Activated CD4-positive, alpha-beta memory T cell treated with anti-CD3 and anti-CD28 coated beads for 36 hours (primary cell): ENCODE measurements at regions not wholly inside any gene's neighbourhood (a gene's known extent, or its start where the extent isn't known, plus 50 kb on each side); places are given as distances from the start of the nearest gene placed in this dataset.
"Not testable (repeated sequence)": the region's sequence is repeated elsewhere in the genome, so short reads cannot be mapped to it uniquely, and the experiment has no call there.

ENCODE experiments used
- CTCF ChIA-PET: fragments of 350-600 bp; sonication (Branson Sonifier 250); formaldehyde crosslinking; loops from one replicate; lab custom pipeline; 2021; ENCODE audit warnings: antibody characterized with exemption, inconsistent platforms; lab: Charles Lee
- POLR2A ChIA-PET: fragments of 350-600 bp; sonication (Branson Sonifier 250); formaldehyde crosslinking; loops from one replicate; lab custom pipeline; 2021; ENCODE audit warnings: antibody characterized with exemption; lab: Charles Lee
- DNase-seq: peaks from one replicate; pipeline ENCODE4 v3.0.0-alpha.2; 2020
- H3K27ac Mint-ChIP-seq: one replicate; pipeline ENCODE4 v1.8.0; 2021; ENCODE audit warnings: mixed read lengths
- H3K27me3 Mint-ChIP-seq: one replicate; pipeline ENCODE4 v1.8.0; 2021; ENCODE audit warnings: mixed read lengths
- H3K36me3 Mint-ChIP-seq: one replicate; pipeline ENCODE4 v1.8.0; 2021; ENCODE audit warnings: mixed read lengths
- H3K4me1 Mint-ChIP-seq: one replicate; pipeline ENCODE4 v1.8.0; 2021; ENCODE audit warnings: low read depth, mixed read lengths
- H3K4me3 Mint-ChIP-seq: one replicate; pipeline ENCODE4 v1.8.0; 2021; ENCODE audit warnings: mild to moderate bottlenecking, mixed read lengths
- H3K9me3 Mint-ChIP-seq: one replicate; pipeline ENCODE4 v1.8.0; 2021; ENCODE audit warnings: mixed read lengths
- intact Hi-C: fragments of 100-400 bp; cut with micrococcal nuclease; formaldehyde crosslinking; loops from one replicate; pipeline ENCODE4 v1.15.1; 2023

DNA sequence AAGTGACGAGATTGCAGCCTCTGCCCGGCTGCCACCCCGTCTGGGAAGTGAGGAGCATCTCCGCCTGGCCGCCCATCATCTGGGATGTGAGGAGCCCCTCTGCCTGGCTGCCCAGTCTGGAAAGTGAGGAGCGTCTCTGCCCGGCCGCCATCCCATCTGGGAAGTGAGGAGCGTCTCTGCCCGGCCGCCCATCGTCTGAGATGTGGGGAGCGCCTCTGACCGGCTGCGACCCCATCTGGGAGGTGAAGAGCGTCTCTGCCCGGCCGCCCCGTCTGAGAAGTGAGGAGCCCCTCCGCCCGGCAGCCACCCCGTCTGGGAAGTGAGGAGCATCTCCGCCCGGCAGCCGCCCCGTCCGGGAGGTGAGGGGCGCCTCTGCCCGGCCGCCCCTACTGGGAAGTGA lies 456.9 kb downstream of the NXPH1 start:
- CTCF ChIA-PET, H3K27me3 Mint-ChIP-seq, H3K36me3 Mint-ChIP-seq, POLR2A ChIA-PET, H3K4me1 Mint-ChIP-seq, H3K9me3 Mint-ChIP-seq, H3K27ac Mint-ChIP-seq, intact Hi-C loops, H3K4me3 Mint-ChIP-seq, DNase-seq: not testable (repeated sequence)

GRCh38 chr7:8893775-8894174 lies 460.4 kb downstream of the NXPH1 start:
- CTCF ChIA-PET, result no interaction called here
- H3K4me3 Mint-ChIP-seq, result no peak overlapping the region
- intact Hi-C loops, result no loop called here
- no peaks in the 10 kb centered on the region for H3K4me1 Mint-ChIP-seq
- POLR2A ChIA-PET, result no interaction called here
- DNase-seq, result no peak
- H3K9me3 Mint-ChIP-seq, result peaks cover 11% of the 10 kb centered on the region
- H3K27me3 Mint-ChIP-seq, result no peaks in the 10 kb centered on the region
- H3K27ac Mint-ChIP-seq, result no peak overlapping the region
- no peaks in the 10 kb centered on the region for H3K36me3 Mint-ChIP-seq

GRCh38 chr7:8906396-8907075 lies 473.1 kb downstream of the NXPH1 start:
- ChIA-PET CTCF (no interaction called here), POLR2A (no interaction called here)
- H3K27me3 Mint-ChIP-seq, result no peaks in the 10 kb centered on the region
- H3K4me3 Mint-ChIP-seq, result no peak overlapping the region
- intact Hi-C loops, result no loop called here
- no peak for DNase-seq
- no peaks in the 10 kb centered on the region for H3K4me1 Mint-ChIP-seq
- peaks cover 4% of the 10 kb centered on the region for H3K9me3 Mint-ChIP-seq
- no peaks in the 10 kb centered on the region for H3K36me3 Mint-ChIP-seq
- no peak overlapping the region for H3K27ac Mint-ChIP-seq

DNA sequence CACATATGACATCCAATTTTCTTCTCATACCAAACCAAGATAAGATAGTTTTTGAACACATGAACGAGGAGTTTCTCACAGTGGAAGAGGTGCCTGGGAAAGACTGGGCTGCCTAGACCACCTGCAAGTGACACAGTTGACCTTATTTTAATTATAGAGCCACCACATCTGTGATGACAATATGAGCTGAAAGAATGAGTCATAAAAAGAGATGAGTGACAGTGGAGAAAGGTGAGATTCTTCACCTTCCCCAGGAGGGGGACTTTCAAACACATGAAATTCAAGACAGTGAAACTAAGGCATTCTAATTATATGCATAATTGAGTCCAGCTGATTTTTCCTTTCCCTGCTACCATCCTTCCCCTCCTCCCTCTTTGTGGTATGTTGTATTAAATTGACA lies 475.5 kb downstream of the NXPH1 start:
- CTCF ChIA-PET, result no interaction called here
- Mint-ChIP-seq H3K9me3 (peaks cover under 1% of the 10 kb centered on the region), H3K4me3 (no peak overlapping the region), H3K27me3 (no peaks in the 10 kb centered on the region), H3K27ac (no peak overlapping the region), H3K36me3 (no peaks in the 10 kb centered on the region), H3K4me1 (no peaks in the 10 kb centered on the region)
- DNase-seq, result no peak
- POLR2A ChIA-PET, result interaction anchor here (0.6 kb wide), 1 partner anchor 23 kb away, joined by 5 read pairs; no protein-coding TSS in a partner anchor
- intact Hi-C loops, result no loop called here

DNA sequence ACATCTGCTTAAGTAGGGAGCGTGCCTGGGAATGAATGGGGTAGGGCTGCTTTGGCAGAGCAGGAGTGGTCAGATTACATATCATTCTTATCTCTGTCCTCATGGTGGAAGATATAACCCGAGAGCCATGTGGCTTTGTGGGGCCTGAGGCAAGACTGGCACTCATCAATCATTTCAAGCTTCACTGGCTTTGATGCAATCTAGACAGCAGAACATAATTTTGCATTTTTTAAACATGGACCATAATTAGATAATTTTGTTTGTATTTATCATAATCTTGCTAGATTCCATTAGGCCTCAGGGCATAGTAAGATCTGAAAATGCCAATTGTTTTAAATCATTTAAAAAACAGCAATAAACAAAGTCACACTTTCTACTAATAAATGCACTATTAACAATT lies 480.3 kb downstream of the NXPH1 start:
- H3K4me1 Mint-ChIP-seq, result no peaks in the 10 kb centered on the region
- no peak overlapping the region for H3K27ac Mint-ChIP-seq
- no peak for DNase-seq
- H3K4me3 Mint-ChIP-seq, result no peak overlapping the region
- H3K27me3 Mint-ChIP-seq, result no peaks in the 10 kb centered on the region
- H3K36me3 Mint-ChIP-seq, result no peaks in the 10 kb centered on the region
- no peaks in the 10 kb centered on the region for H3K9me3 Mint-ChIP-seq
- CTCF ChIA-PET, result no interaction called here
- intact Hi-C loops, result no loop called here
- POLR2A ChIA-PET, result no interaction called here

DNA sequence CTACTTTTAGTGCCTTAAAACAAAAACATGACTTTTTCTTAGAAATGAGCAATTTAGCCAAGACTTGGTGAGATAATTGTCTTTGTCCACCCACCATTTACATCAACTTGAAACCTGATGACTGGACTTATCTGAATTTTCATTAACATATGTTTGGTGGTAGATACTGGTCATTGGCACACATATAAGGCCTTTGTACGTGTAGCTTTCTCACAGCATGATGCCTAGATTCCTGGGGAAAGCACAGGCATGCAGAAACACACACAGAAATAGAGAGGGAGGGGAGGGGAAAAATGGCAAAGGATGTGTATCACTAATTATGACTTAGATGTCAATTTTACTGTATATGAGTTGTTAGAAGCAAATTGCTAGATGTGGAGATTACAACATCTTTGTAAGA lies 488.4 kb downstream of the NXPH1 start:
- no peak for DNase-seq
- intact Hi-C loops, result no loop called here
- H3K27me3 Mint-ChIP-seq, result no peaks in the 10 kb centered on the region
- no peaks in the 10 kb centered on the region for H3K4me1 Mint-ChIP-seq
- H3K36me3 Mint-ChIP-seq, result no peaks in the 10 kb centered on the region
- H3K4me3 Mint-ChIP-seq, result no peak overlapping the region
- CTCF ChIA-PET, result no interaction called here
- POLR2A ChIA-PET, result no interaction called here
- no peak overlapping the region for H3K27ac Mint-ChIP-seq
- H3K9me3 Mint-ChIP-seq, result peaks cover 4% of the 10 kb centered on the region

DNA sequence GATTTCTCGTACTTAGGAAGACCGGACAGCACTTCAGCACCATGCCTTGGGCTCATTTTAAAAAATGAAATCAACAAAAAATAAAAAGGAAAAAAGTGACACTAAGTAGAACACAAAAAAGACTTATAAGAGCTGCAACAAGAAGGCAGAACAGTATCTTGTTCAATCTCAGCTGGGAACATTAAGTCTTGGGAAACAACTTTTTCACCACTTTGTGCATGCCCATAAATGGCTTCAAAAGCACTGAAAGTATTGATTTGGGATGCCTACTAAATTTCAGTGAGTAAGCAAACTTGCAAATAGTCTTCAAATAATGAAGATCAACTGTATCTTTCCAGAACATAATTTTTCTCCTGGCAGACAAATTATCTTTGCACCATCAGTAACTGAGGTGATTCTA lies 489.3 kb downstream of the NXPH1 start:
- Mint-ChIP-seq H3K36me3 (no peaks in the 10 kb centered on the region), H3K9me3 (peaks cover 4% of the 10 kb centered on the region)
- DNase-seq, result no peak

GRCh38 chr7:8923164-8923806 lies 489.9 kb downstream of the NXPH1 start:
- Mint-ChIP-seq H3K27me3 (no peaks in the 10 kb centered on the region), H3K4me1 (no peaks in the 10 kb centered on the region), H3K4me3 (no peak overlapping the region), H3K27ac (no peak overlapping the region), H3K9me3 (peaks cover 4% of the 10 kb centered on the region), H3K36me3 (no peaks in the 10 kb centered on the region)
- CTCF ChIA-PET, result no interaction called here
- intact Hi-C loops, result no loop called here
- POLR2A ChIA-PET, result no interaction called here
- DNase-seq, result no peak

More for the DNA sequence above, 489.3 kb downstream of the NXPH1 start:
- H3K27me3 Mint-ChIP-seq, result no peaks in the 10 kb centered on the region
- ChIA-PET POLR2A (no interaction called here), CTCF (no interaction called here)
- H3K4me1 Mint-ChIP-seq, result no peaks in the 10 kb centered on the region
- intact Hi-C loops, result no loop called here
- H3K4me3 Mint-ChIP-seq, result no peak overlapping the region
- no peak overlapping the region for H3K27ac Mint-ChIP-seq

DNA sequence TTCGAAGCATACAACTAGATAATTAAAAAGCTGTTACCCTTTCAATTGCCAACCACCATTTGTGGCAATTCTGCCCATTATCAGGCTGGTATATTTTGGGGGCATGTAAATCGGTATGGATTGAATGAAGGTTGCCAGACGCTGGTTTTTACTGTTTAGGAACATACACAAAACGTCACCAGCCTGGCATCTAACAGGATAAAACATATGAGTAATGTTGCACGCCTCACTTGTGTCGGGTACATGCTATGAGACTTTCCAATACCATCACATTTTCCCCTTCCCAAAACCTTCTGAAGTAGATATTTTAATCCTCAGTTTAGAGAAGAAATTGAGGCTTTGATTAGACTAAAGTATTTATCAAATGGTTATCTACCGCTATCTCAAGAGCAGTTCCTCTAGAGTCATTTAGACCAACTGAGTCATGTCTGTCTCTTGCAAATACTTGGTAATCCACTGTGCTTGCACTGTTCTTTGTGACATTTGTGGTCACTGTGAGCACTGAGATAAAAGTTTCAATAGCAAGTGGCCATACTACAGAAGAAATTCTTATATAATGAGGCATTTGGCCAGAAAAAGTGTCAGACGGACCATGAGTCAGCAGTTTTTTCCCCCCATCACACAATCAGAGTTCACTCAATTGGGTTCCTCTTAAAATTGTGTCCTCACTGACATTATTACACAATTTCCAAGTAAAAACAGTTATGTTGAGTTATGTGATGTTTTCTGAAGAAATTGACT lies 498.7 kb downstream of the NXPH1 start:
- Mint-ChIP-seq H3K27me3 (no peaks in the 10 kb centered on the region), H3K27ac (no peak overlapping the region), H3K4me3 (no peak overlapping the region), H3K36me3 (no peaks in the 10 kb centered on the region), H3K4me1 (no peaks in the 10 kb centered on the region), H3K9me3 (peaks cover 3% of the 10 kb centered on the region)
- POLR2A ChIA-PET, result no interaction called here
- CTCF ChIA-PET, result no interaction called here
- intact Hi-C loops, result no loop called here
- no peak for DNase-seq

GRCh38 chr7:8932751-8933150 lies 499.3 kb downstream of the NXPH1 start:
- intact Hi-C loops, result no loop called here
- H3K9me3 Mint-ChIP-seq, result peaks cover 3% of the 10 kb centered on the region
- POLR2A ChIA-PET, result no interaction called here
- CTCF ChIA-PET, result no interaction called here
- no peaks in the 10 kb centered on the region for H3K27me3 Mint-ChIP-seq
- H3K4me1 Mint-ChIP-seq, result no peaks in the 10 kb centered on the region
- no peak overlapping the region for H3K4me3 Mint-ChIP-seq
- DNase-seq, result no peak
- no peak overlapping the region for H3K27ac Mint-ChIP-seq
- no peaks in the 10 kb centered on the region for H3K36me3 Mint-ChIP-seq

DNA sequence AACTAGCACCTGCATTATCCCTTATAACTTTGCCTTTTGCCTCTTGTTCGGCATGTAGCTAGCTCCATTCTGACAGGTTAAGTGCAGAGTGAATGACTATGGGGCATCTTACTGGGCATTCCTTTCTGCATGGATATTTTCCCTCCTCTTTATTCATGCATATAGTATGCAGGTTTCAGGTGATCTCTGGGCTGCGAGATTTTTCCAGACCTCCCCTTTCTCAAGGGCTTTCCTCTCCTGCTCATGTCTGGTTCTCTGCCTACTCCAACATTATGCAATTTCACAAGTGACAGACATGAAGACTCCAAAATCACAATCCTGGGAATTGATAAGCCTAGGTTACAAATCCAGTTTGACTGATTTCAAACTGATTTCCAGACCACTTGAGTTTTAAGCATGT lies 503.8 kb downstream of the NXPH1 start:
- POLR2A ChIA-PET, result no interaction called here

DNA sequence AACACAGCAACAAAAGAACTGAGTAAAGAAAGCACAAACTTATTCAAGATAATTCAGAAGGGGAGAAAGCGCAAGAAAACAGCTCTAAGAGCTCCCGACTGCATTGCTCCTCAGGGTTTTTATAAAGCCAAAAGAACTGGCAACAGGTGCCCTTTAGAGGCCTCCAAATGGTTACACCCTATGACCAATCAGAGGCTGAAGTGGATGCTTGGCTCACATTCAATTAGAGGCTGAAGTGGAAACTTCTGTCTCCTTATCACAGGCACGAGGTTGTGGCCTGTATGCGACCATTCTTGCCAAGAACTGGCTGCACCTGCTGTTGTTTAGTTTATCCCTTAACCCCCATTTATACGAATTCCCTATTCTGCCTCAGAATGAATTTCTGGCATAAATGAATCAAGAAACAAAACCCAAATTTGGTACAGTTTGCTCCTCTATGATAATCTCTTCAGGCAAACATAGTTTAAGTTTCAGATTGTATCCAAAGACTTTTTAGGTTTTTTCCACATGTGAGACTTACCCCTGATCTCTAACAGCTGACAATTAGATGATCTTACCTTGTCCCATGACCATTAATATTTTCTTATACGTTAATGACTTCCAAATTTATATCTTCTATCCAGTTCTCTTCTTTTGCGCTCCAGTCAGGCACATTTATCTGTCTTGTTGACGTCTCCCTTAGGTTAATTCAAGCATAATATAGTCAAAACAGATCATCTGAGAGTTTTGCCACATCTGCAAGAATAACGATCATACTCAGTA lies 504.8 kb downstream of the NXPH1 start:
- POLR2A ChIA-PET, result no interaction called here
- Mint-ChIP-seq H3K36me3 (no peaks in the 10 kb centered on the region), H3K4me3 (no peak overlapping the region), H3K27ac (no peak overlapping the region), H3K4me1 (no peaks in the 10 kb centered on the region), H3K9me3 (peaks cover 16% of the 10 kb centered on the region), H3K27me3 (no peaks in the 10 kb centered on the region)
- no peak for DNase-seq
- CTCF ChIA-PET, result no interaction called here
- intact Hi-C loops, result no loop called here

More for the DNA sequence above, 503.8 kb downstream of the NXPH1 start:
- H3K27me3 Mint-ChIP-seq, result no peaks in the 10 kb centered on the region
- no peaks in the 10 kb centered on the region for H3K36me3 Mint-ChIP-seq
- CTCF ChIA-PET, result no interaction called here
- DNase-seq, result no peak
- H3K9me3 Mint-ChIP-seq, result peaks cover 16% of the 10 kb centered on the region
- intact Hi-C loops, result no loop called here
- H3K27ac Mint-ChIP-seq, result no peak overlapping the region
- H3K4me3 Mint-ChIP-seq, result no peak overlapping the region
- H3K4me1 Mint-ChIP-seq, result no peaks in the 10 kb centered on the region
